ENCODE measurements at regions not wholly inside any gene's neighbourhood (a gene's known extent, or its start where the extent isn't known, plus 50 kb on each side); places are given as distances from the start of the nearest gene placed in this dataset.

DNA sequence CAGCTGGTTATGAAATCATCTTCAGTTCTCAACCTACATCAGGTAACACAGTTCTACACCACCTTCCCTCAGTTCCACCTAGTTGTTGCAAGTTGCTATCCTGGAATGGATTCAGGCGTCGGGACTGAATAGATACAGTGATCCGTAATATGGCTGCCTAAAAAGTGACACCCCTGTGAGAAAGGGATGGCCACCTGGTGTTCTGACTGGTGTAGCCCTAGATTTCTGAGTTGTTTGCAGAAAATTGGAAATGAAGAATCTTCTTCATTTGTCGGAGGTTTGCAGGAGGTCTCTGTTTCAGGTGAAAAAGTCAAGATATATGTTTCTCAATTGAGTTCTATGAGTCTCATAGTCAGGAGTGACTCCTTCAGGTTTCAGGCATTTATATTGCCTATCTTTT lies 225.8 kb upstream of the ELAC2 start:
- TF ChIP-seq CTCF (tag by site-specific recombination; IDR thresholded peaks at IDR 0.05) (no peak), ZBTB49 (tag by site-specific recombination; IDR thresholded peaks at IDR 0.05; ENCODE audit: low read depth) (no peak), ZNF121 (tag by site-specific recombination; IDR thresholded peaks at IDR 0.05) (no peak), GFI1B (tag by site-specific recombination; IDR thresholded peaks at IDR 0.05) (no peak), ZNF704 (tag by site-specific recombination; IDR thresholded peaks at IDR 0.05) (no peak), REST (tag by site-specific recombination; IDR thresholded peaks at IDR 0.05) (no peak), ZBTB26 (tag by site-specific recombination; optimal IDR thresholded peaks at IDR 0.05) (no peak), ZNF510 (tag by site-specific recombination; IDR thresholded peaks at IDR 0.05; ENCODE audit: insufficient replicate concordance) (no peak), YY1 (tag by site-specific recombination; IDR thresholded peaks at IDR 0.05) (no peak), ZNF624 (tag by site-specific recombination; IDR thresholded peaks at IDR 0.05) (no peak), ZNF398 (tag by site-specific recombination; IDR thresholded peaks at IDR 0.05) (no peak), ZBTB48 (tag by site-specific recombination; IDR thresholded peaks at IDR 0.05) (no peak)
- TF ChIP-seq, protein P1, sequence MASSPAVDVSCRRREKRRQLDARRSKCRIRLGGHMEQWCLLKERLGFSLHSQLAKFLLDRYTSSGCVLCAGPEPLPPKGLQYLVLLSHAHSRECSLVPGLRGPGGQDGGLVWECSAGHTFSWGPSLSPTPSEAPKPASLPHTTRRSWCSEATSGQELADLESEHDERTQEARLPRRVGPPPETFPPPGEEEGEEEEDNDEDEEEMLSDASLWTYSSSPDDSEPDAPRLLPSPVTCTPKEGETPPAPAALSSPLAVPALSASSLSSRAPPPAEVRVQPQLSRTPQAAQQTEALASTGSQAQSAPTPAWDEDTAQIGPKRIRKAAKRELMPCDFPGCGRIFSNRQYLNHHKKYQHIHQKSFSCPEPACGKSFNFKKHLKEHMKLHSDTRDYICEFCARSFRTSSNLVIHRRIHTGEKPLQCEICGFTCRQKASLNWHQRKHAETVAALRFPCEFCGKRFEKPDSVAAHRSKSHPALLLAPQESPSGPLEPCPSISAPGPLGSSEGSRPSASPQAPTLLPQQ (tag by site-specific recombination; IDR thresholded peaks at IDR 0.05) = no peak
